Transverse colon (tissue), 4 donors: ENCODE measurements at regions not wholly inside any gene's neighbourhood (a gene's known extent, or its start where the extent isn't known, plus 50 kb on each side); places are given as distances from the start of the nearest gene placed in this dataset.
A peak's percentile ranks its signal among the peaks of the same experiment; 100 is the strongest.

ENCODE experiments used
- DNase-seq: peaks from one replicate; pipeline ENCODE4 v3.0.0-alpha.2; 2019
- H3K27ac ChIP-seq, 4 donors: fragments of 200-600 bp; sonication (generic); 2 replicates each; pipeline ENCODE4 v1.5.1; 2016 to 2018; ENCODE audit warnings: inconsistent platforms in 4 of 4
- H3K27me3 ChIP-seq: fragments of 200-600 bp; sonication (generic); 2 replicates; pipeline ENCODE4 v1.5.1; 2017; ENCODE audit warnings: inconsistent platforms
- H3K36me3 ChIP-seq, 4 donors: fragments of 200-600 bp; sonication (generic); 2 replicates each; pipeline ENCODE4 v1.5.1; 2017 to 2019; ENCODE audit warnings: inconsistent platforms in 4 of 4
- H3K4me1 ChIP-seq, 4 donors: fragments of 200-600 bp; sonication (generic); 2 replicates each; pipeline ENCODE4 v1.5.1; 2017 to 2020; ENCODE audit warnings: inconsistent platforms in 4 of 4
- H3K4me3 ChIP-seq, 4 donors: fragments of 200-600 bp; sonication (generic); 1 replicate in 1 of 4; 2 replicates in 3 of 4; pipeline versions ENCODE4 v1.5.1 to v1.6.1; 2017 to 2019; ENCODE audit warnings: inconsistent platforms in 4 of 4
- H3K9me3 ChIP-seq, 2 donors: fragments of 200-600 bp; sonication (generic); 2 replicates each; pipeline ENCODE4 v1.5.1; 2017 to 2019; ENCODE audit warnings: inconsistent platforms in 2 of 2
- EP300 ChIP-seq: sonication (generic); formaldehyde crosslinking; IDR thresholded peaks from one replicate; pipeline ENCODE4 v1.6.1; 2017; ENCODE audit warnings: antibody characterized with exemption, low read depth
- POLR2A ChIP-seq: fragments of 450-650 bp; IDR thresholded peaks from one replicate; pipeline ENCODE4 v1.6.1; 2016; ENCODE audit warnings: antibody characterized with exemption, mild to moderate bottlenecking, moderate library complexity
- POLR2AphosphoS5 ChIP-seq, 3 donors: sonication (generic); formaldehyde crosslinking; IDR thresholded peaks; one replicate each; pipeline ENCODE4 v1.6.1; 2016; ENCODE audit warnings: antibody characterized with exemption in 3 of 3
- whole genome bisulfite sequencing, 2 donors: methylation state at CpG; one replicate each; pipeline ENCODE4 v1.1.5; 2018; ENCODE audit warnings: low coverage in 1 of 2; 5-methylcytosine and 5-hydroxymethylcytosine counted together
- in situ Hi-C, 4 donors: fragments of 200-750 bp; cut with MboI; loops; one replicate each; pipeline versions ENCODE4 v1.15.0 to v1.15.1; 2017; ENCODE audit warnings: low sequenced_read_pairs in 3 of 4, low pct_ligation_motif_present in 1 of 4, low pct_unique_long_range_greater_than_20kb in 1 of 4
- intact Hi-C: fragments of 100-400 bp; cut with DNase I; formaldehyde crosslinking; loops from one replicate; pipeline ENCODE4 v1.15.1; 2023; ENCODE audit warnings: low total_unique reads
- TF ChIP-seq, protein P1 (sequence below), 5 experiments: fragments of 200-600 bp in 3 of 5; fragments of 450-650 bp in 2 of 5; sonication (generic) in 3 of 5; IDR thresholded peaks; 1 replicate in 2 of 5; 2 replicates in 3 of 5; pipeline ENCODE4 v1.5.1; 2016 to 2017; ENCODE audit warnings: antibody characterized with exemption in 5 of 5, inconsistent platforms in 3 of 5, mild to moderate bottlenecking in 2 of 5, moderate library complexity in 1 of 5

DNA sequence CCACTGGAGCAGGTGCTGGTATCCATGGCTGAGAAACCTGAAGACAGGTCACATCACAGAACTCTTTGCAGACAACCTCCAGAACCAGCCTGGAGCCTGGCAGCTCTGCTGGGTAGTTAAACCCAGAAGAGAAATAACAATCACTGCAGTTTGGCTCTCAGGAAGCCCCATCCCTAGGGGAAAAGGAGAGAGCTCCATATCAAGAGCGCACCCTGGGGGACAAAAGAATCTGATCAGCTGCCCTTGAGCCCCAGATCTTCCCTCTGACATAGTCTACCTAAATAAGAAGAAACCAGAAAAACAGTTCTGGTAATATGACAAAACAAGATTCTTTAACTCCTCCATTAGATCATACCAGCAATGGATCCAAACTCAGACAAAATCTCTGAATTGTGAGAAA, 823.2 kb upstream of the FRG1 start:
- WGBS, 2 donors, result 92 to 100% methylated on average over 1 of the region's 1 CpG
- H3K4me1 ChIP-seq, result no peaks in the 10 kb centered on the region
- no peak for DNase-seq
- H3K36me3 ChIP-seq, result no peaks in the 10 kb centered on the region
- H3K4me3 ChIP-seq, result no peak overlapping the region
- H3K9me3 ChIP-seq, result peaks cover 4 to 11% of the 10 kb centered on the region in 2 donors
- H3K27me3 ChIP-seq, result no peaks in the 10 kb centered on the region
- H3K27ac ChIP-seq, result no peak overlapping the region
- TF ChIP-seq POLR2AphosphoS5 (IDR thresholded peaks at IDR 0.05) (no peak), POLR2A (no peak), EP300 (no peak)
- TF ChIP-seq, protein P1, sequence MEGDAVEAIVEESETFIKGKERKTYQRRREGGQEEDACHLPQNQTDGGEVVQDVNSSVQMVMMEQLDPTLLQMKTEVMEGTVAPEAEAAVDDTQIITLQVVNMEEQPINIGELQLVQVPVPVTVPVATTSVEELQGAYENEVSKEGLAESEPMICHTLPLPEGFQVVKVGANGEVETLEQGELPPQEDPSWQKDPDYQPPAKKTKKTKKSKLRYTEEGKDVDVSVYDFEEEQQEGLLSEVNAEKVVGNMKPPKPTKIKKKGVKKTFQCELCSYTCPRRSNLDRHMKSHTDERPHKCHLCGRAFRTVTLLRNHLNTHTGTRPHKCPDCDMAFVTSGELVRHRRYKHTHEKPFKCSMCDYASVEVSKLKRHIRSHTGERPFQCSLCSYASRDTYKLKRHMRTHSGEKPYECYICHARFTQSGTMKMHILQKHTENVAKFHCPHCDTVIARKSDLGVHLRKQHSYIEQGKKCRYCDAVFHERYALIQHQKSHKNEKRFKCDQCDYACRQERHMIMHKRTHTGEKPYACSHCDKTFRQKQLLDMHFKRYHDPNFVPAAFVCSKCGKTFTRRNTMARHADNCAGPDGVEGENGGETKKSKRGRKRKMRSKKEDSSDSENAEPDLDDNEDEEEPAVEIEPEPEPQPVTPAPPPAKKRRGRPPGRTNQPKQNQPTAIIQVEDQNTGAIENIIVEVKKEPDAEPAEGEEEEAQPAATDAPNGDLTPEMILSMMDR (IDR thresholded peaks at IDR 0.05), result no peak
- in situ Hi-C loops (no loop called here), intact Hi-C loops (no loop called here)

- intact Hi-C loops, result no loop called here
- in situ Hi-C loops, result no loop called here
- no peaks in the 10 kb centered on the region for H3K36me3 ChIP-seq
These were observed 819.3 kb upstream of the FRG1 start for GRCh38 chr4:189121336-189121735.

GRCh38 chr4:189124149-189124758, 816.4 kb upstream of the FRG1 start:
- peaks cover 6 to 8% of the 10 kb centered on the region in 2 donors for H3K9me3 ChIP-seq
- WGBS, 2 donors, result 52 to 62% methylated on average over 10 of the region's 10 CpGs
- TF ChIP-seq POLR2AphosphoS5 (IDR thresholded peaks at IDR 0.05) (no peak), EP300 (no peak), POLR2A (no peak)
- TF ChIP-seq, protein P1 (IDR thresholded peaks at IDR 0.05), result peak in 3 of 5 experiments; percentile 15 to 20 (median 16)
- no peak for DNase-seq
- intact Hi-C loops, result no loop called here
- H3K4me3 ChIP-seq, result no peak overlapping the region
- no peaks in the 10 kb centered on the region for H3K36me3 ChIP-seq
- H3K27ac ChIP-seq, result no peak overlapping the region
- H3K27me3 ChIP-seq, result no peaks in the 10 kb centered on the region
- no peaks in the 10 kb centered on the region for H3K4me1 ChIP-seq
- in situ Hi-C loops, result no loop called here

More at GRCh38 chr4:189121336-189121735, 819.3 kb upstream of the FRG1 start:
- Histone ChIP-seq H3K4me3 (no peak overlapping the region), H3K27ac (no peak overlapping the region), H3K9me3 (peaks cover 7 to 11% of the 10 kb centered on the region in 2 donors), H3K27me3 (no peaks in the 10 kb centered on the region), H3K4me1 (no peaks in the 10 kb centered on the region)
- TF ChIP-seq POLR2A, result no peak
- no peak for TF ChIP-seq EP300
- TF ChIP-seq, protein P1 (IDR thresholded peaks at IDR 0.05), result no peak
- no peak for TF ChIP-seq POLR2AphosphoS5 (IDR thresholded peaks at IDR 0.05)
- WGBS, 2 donors, result 81 to 92% methylated on average over 3 to 4 of the region's 4 CpGs
- no peak for DNase-seq

DNA sequence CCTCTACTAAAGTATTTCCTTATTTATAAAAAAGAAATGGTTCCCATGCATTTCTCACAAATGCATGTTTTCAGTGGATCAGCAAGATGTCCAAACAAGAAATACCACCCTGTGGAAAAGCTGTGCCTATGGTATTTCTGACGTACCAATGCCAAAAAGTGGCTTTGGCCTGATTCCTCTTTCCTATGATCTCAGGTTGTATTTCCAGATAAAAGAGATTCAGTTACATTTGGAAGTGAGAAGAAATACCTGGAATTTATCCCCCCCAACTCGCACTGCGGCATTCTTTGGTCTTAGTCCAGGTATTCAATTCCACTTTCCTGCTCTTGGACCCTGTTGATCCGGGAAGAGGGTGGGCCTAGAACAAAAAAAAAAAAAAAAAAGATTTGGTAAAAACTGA, 815.9 kb upstream of the FRG1 start:
- no peak for TF ChIP-seq EP300
- TF ChIP-seq, protein P1 (IDR thresholded peaks at IDR 0.05), result no peak
- no peak for TF ChIP-seq POLR2A
- no peak for TF ChIP-seq POLR2AphosphoS5 (IDR thresholded peaks at IDR 0.05)
- in situ Hi-C loops (no loop called here), intact Hi-C loops (no loop called here)
- H3K9me3 ChIP-seq, result peaks cover 3 to 8% of the 10 kb centered on the region in 2 donors
- no peaks in the 10 kb centered on the region for H3K27me3 ChIP-seq
- H3K27ac ChIP-seq, result no peak overlapping the region
- H3K36me3 ChIP-seq, result no peaks in the 10 kb centered on the region
- no peaks in the 10 kb centered on the region for H3K4me1 ChIP-seq
- 67 to 89% methylated on average over 4 of the region's 4 CpGs for WGBS, 2 donors
- H3K4me3 ChIP-seq, result no peak overlapping the region
- DNase-seq, result no peak
